ENCODE measurements at regions not wholly inside any gene's neighbourhood (a gene's known extent, or its start where the extent isn't known, plus 50 kb on each side); places are given as distances from the start of the nearest gene placed in this dataset.

- TF ChIP-seq NFIC (IDR thresholded peaks at IDR 0.05), result no peak
- TF ChIP-seq REST (IDR thresholded peaks at IDR 0.05; ENCODE audit: low read depth), result no peak
- no peak for TF ChIP-seq TAF1 (IDR thresholded peaks at IDR 0.05; ENCODE audit: low read depth)
- TF ChIP-seq EGR1 (IDR thresholded peaks at IDR 0.05), result no peak
- TF ChIP-seq RAD21 (IDR thresholded peaks at IDR 0.05; ENCODE audit: low read depth), result no peak
- no peak for TF ChIP-seq ZBTB7A (IDR thresholded peaks at IDR 0.05; ENCODE audit: low read depth)
- no peak for TF ChIP-seq FOXM1 (IDR thresholded peaks at IDR 0.05; ENCODE audit: borderline replicate concordance, low read depth)
- no peak for TF ChIP-seq MAX (IDR thresholded peaks at IDR 0.05)
- no peak for TF ChIP-seq EP300 (IDR thresholded peaks at IDR 0.05; ENCODE audit: borderline replicate concordance)
- TF ChIP-seq TEAD4 (IDR thresholded peaks at IDR 0.05), result no peak
- no peak for TF ChIP-seq TCF12 (IDR thresholded peaks at IDR 0.05; ENCODE audit: low read depth)
- no peak for TF ChIP-seq USF1 (IDR thresholded peaks at IDR 0.05)
- no peak for TF ChIP-seq CEBPB (IDR thresholded peaks at IDR 0.05)
- no peak for TF ChIP-seq YY1 (IDR thresholded peaks at IDR 0.05; ENCODE audit: low read depth)
- TF ChIP-seq CREB1 (IDR thresholded peaks at IDR 0.05; ENCODE audit: low read depth), result no peak
These were observed 107.9 kb downstream of the KATNIP start for GRCh38 chr16:27657811-27658210.

- TF ChIP-seq RAD21 (IDR thresholded peaks at IDR 0.05; ENCODE audit: low read depth), result no peak
- TF ChIP-seq YY1 (IDR thresholded peaks at IDR 0.05; ENCODE audit: low read depth), result no peak
- no peak for TF ChIP-seq TAF1 (IDR thresholded peaks at IDR 0.05; ENCODE audit: low read depth)
- TF ChIP-seq CEBPB (IDR thresholded peaks at IDR 0.05), result no peak
- no peak for TF ChIP-seq NFIC (IDR thresholded peaks at IDR 0.05)
- no peak for TF ChIP-seq MAX (IDR thresholded peaks at IDR 0.05)
- no peak for TF ChIP-seq FOXM1 (IDR thresholded peaks at IDR 0.05; ENCODE audit: borderline replicate concordance, low read depth)
- TF ChIP-seq ZBTB7A (IDR thresholded peaks at IDR 0.05; ENCODE audit: low read depth), result no peak
- no peak for TF ChIP-seq TEAD4 (IDR thresholded peaks at IDR 0.05)
- no peak for TF ChIP-seq EP300 (IDR thresholded peaks at IDR 0.05; ENCODE audit: borderline replicate concordance)
- no peak for TF ChIP-seq REST (IDR thresholded peaks at IDR 0.05; ENCODE audit: low read depth)
- TF ChIP-seq CREB1 (IDR thresholded peaks at IDR 0.05; ENCODE audit: low read depth), result no peak
- TF ChIP-seq EGR1 (IDR thresholded peaks at IDR 0.05), result no peak
- TF ChIP-seq USF1 (IDR thresholded peaks at IDR 0.05), result no peak
- no peak for TF ChIP-seq TCF12 (IDR thresholded peaks at IDR 0.05; ENCODE audit: low read depth)
These were observed 110.6 kb downstream of the KATNIP start for GRCh38 chr16:27660507-27660906.

- TF ChIP-seq CEBPB (IDR thresholded peaks at IDR 0.05) (no peak), YY1 (IDR thresholded peaks at IDR 0.05; ENCODE audit: low read depth) (no peak)
These were observed 115.9 kb downstream of the KATNIP start for GRCh38 chr16:27665881-27666280.

GRCh38 chr16:27670071-27670810 is 120.3 kb downstream of the KATNIP start:
- no peak for TF ChIP-seq EGR1 (IDR thresholded peaks at IDR 0.05)
- no peak for TF ChIP-seq TAF1 (IDR thresholded peaks at IDR 0.05; ENCODE audit: low read depth)
- TF ChIP-seq EP300 (IDR thresholded peaks at IDR 0.05; ENCODE audit: borderline replicate concordance), result no peak
- no peak for TF ChIP-seq YY1 (IDR thresholded peaks at IDR 0.05; ENCODE audit: low read depth)
- no peak for TF ChIP-seq REST (IDR thresholded peaks at IDR 0.05; ENCODE audit: low read depth)
- TF ChIP-seq CREB1 (IDR thresholded peaks at IDR 0.05; ENCODE audit: low read depth), result no peak
- TF ChIP-seq TEAD4 (IDR thresholded peaks at IDR 0.05), result no peak
- TF ChIP-seq USF1 (IDR thresholded peaks at IDR 0.05), result no peak
- TF ChIP-seq TCF12 (IDR thresholded peaks at IDR 0.05; ENCODE audit: low read depth), result no peak
- no peak for TF ChIP-seq RAD21 (IDR thresholded peaks at IDR 0.05; ENCODE audit: low read depth)
- TF ChIP-seq FOXM1 (IDR thresholded peaks at IDR 0.05; ENCODE audit: borderline replicate concordance, low read depth), result no peak
- TF ChIP-seq NFIC (IDR thresholded peaks at IDR 0.05), result no peak
- TF ChIP-seq CEBPB (IDR thresholded peaks at IDR 0.05), result no peak
- no peak for TF ChIP-seq ZBTB7A (IDR thresholded peaks at IDR 0.05; ENCODE audit: low read depth)
- no peak for TF ChIP-seq MAX (IDR thresholded peaks at IDR 0.05)
